GM23338 (cell line): ENCODE measurements at regions not wholly inside any gene's neighbourhood (a gene's known extent, or its start where the extent isn't known, plus 50 kb on each side); places are given as distances from the start of the nearest gene placed in this dataset.

Experiments
- CTCF ChIP-seq, 2 experiments: fragments of 200-600 bp in 1 of 2; sonication (generic) in 1 of 2; conservative IDR thresholded peaks; 2 replicates each; pipeline versions ENCODE4 v1.5.1 to v1.6.1; 2016 to 2017; ENCODE audit warnings: antibody characterized with exemption in 2 of 2, low read depth in 2 of 2, mild to moderate bottlenecking in 2 of 2, moderate library complexity in 1 of 2
- EZH2 ChIP-seq: fragments of 200-600 bp; sonication (generic); IDR thresholded peaks from one replicate; pipeline ENCODE4 v1.8.0; 2017; ENCODE audit warnings: antibody characterized with exemption, mild to moderate bottlenecking, low read depth; ENCODE audit not compliant: unreplicated experiment
- EZH2phosphoT487 ChIP-seq: fragments of 200-600 bp; sonication (generic); IDR thresholded peaks from one replicate; pipeline ENCODE4 v1.8.1; 2018; ENCODE audit warnings: antibody characterized with exemption; ENCODE audit not compliant: unreplicated experiment
- POLR2AphosphoS5 ChIP-seq: IDR thresholded peaks from 2 replicates; pipeline ENCODE4 v1.6.1; 2016; ENCODE audit warnings: antibody characterized with exemption, low read depth
- REST ChIP-seq: IDR thresholded peaks from one replicate; pipeline ENCODE4 v1.6.1; 2018; ENCODE audit warnings: antibody characterized with exemption; ENCODE audit not compliant: unreplicated experiment

- no peak for TF ChIP-seq EZH2
- TF ChIP-seq CTCF (conservative IDR thresholded peaks at IDR 0.05; ENCODE audit: low read depth in 2 of 2): no peak; a peak in 1 of 4 replicates
- TF ChIP-seq REST: no peak
- TF ChIP-seq POLR2AphosphoS5: no peak
- no peak for TF ChIP-seq EZH2phosphoT487
Measured at GRCh38 chr4:54840430-54840829, 182.7 kb downstream of the KIT start.
